LNCaP clone FGC (cell line): ENCODE measurements at regions not wholly inside any gene's neighbourhood (a gene's known extent, or its start where the extent isn't known, plus 50 kb on each side); places are given as distances from the start of the nearest gene placed in this dataset.

ENCODE experiments used
- DNase-seq: peaks from one replicate; pipeline ENCODE4 v3.0.0-alpha.2; 2011; ENCODE audit warnings: low read depth
- H3K4me3 ChIP-seq: 2 replicates; pipeline ENCODE4 v1.5.1; 2011; ENCODE audit warnings: mild to moderate bottlenecking, low read depth, low read length, control low read depth
- CTCF ChIP-seq: IDR thresholded peaks from 2 replicates; pipeline ENCODE4 v1.5.1; 2012; ENCODE audit warnings: mild to moderate bottlenecking; ENCODE audit not compliant: control insufficient read depth, insufficient read depth; ENCODE audit errors: extremely low read depth

- no peak overlapping the region for H3K4me3 ChIP-seq
- no peak for TF ChIP-seq CTCF
- no peak for DNase-seq
These were observed 717.9 kb downstream of the PRELID2 start for GRCh38 chr5:145117285-145117684.

- no peak for TF ChIP-seq CTCF
- DNase-seq, result no peak
- H3K4me3 ChIP-seq, result no peak overlapping the region
These were observed 723.7 kb downstream of the PRELID2 start for GRCh38 chr5:145111420-145111819.

GRCh38 chr5:145110834-145111233, 724.3 kb downstream of the PRELID2 start:
- TF ChIP-seq CTCF, result no peak
- DNase-seq, result no peak
- H3K4me3 ChIP-seq, result no peak overlapping the region

- no peak for TF ChIP-seq CTCF
- no peak overlapping the region for H3K4me3 ChIP-seq
These were observed 725.0 kb downstream of the PRELID2 start for GRCh38 chr5:145110181-145110580.

GRCh38 chr5:145105384-145105783, 729.8 kb downstream of the PRELID2 start:
- no peak for TF ChIP-seq CTCF
- no peak for DNase-seq
- no peak overlapping the region for H3K4me3 ChIP-seq

More at GRCh38 chr5:145110181-145110580, 725.0 kb downstream of the PRELID2 start:
- no peak for DNase-seq

- DNase-seq, result no peak
- no peak overlapping the region for H3K4me3 ChIP-seq
- no peak for TF ChIP-seq CTCF
These were observed 731.0 kb downstream of the PRELID2 start for GRCh38 chr5:145104106-145104505.

- peak; percentile 47 for TF ChIP-seq CTCF
- no peak for DNase-seq
- no peak overlapping the region for H3K4me3 ChIP-seq
These were observed 733.9 kb downstream of the PRELID2 start for GRCh38 chr5:145101246-145101645.
